ENCODE measurements at regions not wholly inside any gene's neighbourhood (a gene's known extent, or its start where the extent isn't known, plus 50 kb on each side); places are given as distances from the start of the nearest gene placed in this dataset.

- TF ChIP-seq CTCF (IDR thresholded peaks at IDR 0.05 in 8 of 11, conservative IDR thresholded peaks at IDR 0.05 in 3 of 11) (no peak), POLR2A (IDR thresholded peaks at IDR 0.05) (no peak)
These were observed 561.8 kb downstream of the CETN3 start for GRCh38 chr5:89847743-89848142.

All from spleen (tissue), 7 donors.